Stimulated activated CD4-positive, alpha-beta T cell treated with anti-CD3 and anti-CD28 coated beads, Interleukin-4, amount 100 ng/mL, for 4 hours (primary cell): ENCODE measurements at regions not wholly inside any gene's neighbourhood (a gene's known extent, or its start where the extent isn't known, plus 50 kb on each side); places are given as distances from the start of the nearest gene placed in this dataset.

ENCODE experiments used
- DNase-seq, 2 experiments: peaks; one replicate each; pipeline ENCODE4 v3.0.0-alpha.2; 2020

DNA sequence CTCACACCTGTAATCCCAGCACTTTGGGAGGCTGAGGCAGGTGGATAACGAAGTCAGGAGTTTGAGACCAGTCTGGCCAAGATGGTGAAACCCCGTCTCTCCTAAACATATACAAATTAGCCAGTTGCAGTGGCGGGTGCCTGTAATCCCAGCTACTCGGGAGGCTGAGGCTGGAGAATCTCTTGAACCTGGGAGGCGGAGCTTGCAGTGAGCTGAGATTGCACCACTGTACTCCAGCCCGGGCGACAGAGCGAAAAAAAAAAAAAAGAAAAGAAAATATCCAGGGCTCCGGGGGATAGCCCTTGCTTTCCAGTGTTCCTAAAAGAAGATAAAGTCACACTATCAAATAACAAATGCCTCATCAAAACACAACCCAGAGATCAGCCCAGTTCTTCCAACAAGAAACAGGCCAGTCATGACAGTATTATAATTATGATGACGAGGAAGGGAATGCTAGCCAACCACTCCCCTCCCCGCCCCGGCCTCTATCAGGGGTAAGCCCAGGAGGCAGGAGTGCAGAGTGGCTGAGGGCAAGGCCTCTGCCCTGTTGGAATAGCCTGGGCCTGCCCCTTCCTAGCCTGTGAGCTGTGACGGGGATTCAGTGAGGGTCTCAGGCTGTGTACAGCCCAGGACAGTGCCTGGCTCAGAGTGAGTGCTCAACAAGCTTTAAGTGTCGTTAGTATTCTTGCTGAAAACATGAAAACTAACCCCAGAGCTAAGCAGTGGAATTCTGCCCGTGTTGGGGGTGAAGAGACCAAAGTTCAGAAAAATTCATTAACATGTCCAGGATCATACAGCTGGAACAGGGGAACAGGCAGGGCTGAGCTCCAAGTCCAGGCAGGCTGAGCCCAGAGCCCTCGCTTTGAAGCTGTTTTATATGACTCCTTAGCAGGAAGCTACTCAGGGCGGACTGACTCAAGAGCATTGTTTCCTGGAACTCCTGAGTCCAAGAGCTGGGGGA is 54.3 kb downstream of the FAM241B start:
- DNase-seq = no peak

- no peak for DNase-seq
These were observed 54.9 kb downstream of the FAM241B start for GRCh38 chr10:69684981-69685353.

DNA sequence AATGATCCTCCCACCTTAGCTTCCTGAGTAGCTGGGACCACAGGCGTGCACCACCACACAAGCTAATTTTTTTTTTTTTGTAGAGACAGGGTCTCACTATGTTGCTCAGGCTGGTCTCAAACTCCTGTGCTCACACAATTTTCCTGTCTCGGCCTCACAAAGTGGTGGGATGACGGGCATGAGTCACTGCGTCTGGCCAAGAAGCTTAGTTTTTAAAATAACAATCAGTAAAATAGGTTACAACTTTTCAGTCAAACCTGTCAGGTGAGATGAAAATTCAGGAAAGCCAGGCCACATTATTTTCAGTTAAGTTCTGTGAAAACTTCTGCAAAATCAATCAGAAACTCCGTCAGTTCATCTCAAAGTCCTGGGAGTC is 55.4 kb downstream of the FAM241B start:
- DNase-seq = no peak

DNA sequence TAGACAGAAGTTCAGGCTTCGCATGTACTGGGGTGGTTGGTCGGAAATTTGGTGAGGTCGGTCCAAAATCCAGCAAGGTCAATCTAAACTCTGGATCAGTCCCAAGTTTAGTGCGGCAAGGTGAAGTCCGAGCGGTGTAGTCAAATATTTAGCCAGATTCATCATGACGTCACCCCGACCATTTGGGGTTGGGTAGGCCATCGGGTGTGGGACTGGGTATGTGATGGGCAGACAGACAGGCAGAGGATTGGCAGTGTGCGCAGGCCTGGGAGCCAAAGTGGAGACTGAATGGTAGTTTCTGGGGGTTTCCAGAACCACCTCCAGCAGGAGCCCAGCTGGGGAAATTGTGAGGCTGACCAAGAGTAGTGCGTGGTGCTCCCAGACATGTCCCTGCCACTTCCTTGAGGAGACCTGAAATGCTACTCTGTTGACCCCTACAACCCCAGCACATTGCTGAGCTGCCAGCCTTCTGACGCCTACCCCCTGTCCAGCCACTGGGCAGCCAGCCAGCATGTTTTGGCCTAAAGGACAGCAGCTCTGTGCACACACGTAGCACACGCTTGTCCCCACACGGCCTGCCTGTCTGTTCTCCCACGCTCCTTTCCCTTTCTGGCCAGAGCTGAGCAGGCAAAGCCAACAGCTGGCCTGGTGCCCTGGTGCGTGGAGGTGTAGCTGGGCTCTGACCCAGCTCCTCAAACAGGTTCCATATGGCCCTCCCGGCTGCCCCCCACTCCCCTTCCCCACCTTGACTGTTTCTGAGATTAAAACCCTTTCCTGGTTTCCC is 55.9 kb downstream of the FAM241B start:
- DNase-seq = no peak

DNA sequence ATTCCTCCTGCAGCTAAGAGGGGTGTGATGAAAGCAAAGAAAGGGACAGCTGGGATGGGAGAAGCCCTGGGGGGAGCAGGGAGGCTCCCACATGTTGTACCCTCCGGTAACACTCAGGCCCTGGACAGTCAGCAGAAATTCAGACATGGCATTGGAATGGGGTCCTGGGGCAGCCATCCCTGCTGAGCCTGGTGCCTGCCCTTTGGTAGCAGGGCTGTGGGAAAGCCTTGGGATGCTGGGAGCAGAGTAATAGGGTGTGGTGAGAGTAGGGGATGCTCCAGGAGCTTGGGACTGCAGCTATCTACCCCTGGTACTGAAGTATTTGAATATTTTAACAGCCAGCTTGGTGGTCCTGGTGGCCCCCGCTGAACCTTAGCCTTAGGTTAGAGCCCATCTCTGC is 56.8 kb downstream of the FAM241B start:
- no peak for DNase-seq

DNA sequence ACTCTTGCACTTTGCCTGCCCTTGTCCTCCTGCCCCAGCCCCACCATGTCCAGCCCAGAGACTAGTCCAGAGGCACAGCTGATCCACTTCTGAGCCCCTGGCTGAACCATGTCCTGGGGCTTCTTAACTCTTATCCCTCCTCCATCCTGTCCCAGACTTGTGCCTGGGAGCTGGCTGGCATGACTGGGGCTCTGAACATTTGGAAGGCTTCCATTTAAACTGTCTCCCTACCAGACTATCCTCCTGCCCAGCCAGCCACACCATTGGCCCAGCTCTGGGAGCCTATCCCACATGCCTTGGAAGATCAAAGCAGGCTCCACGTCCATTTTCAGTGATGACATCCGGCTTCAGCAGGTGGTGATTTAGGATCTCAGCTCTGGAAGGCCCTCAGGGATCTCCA is 57.4 kb downstream of the FAM241B start:
- no peak for DNase-seq

- no peak for DNase-seq
These were observed 62.2 kb downstream of the FAM241B start for GRCh38 chr10:69692267-69692666.

GRCh38 chr10:69692891-69693290 is 62.8 kb downstream of the FAM241B start:
- no peak for DNase-seq

GRCh38 chr10:69693886-69694285 is 63.8 kb downstream of the FAM241B start:
- no peak for DNase-seq

DNA sequence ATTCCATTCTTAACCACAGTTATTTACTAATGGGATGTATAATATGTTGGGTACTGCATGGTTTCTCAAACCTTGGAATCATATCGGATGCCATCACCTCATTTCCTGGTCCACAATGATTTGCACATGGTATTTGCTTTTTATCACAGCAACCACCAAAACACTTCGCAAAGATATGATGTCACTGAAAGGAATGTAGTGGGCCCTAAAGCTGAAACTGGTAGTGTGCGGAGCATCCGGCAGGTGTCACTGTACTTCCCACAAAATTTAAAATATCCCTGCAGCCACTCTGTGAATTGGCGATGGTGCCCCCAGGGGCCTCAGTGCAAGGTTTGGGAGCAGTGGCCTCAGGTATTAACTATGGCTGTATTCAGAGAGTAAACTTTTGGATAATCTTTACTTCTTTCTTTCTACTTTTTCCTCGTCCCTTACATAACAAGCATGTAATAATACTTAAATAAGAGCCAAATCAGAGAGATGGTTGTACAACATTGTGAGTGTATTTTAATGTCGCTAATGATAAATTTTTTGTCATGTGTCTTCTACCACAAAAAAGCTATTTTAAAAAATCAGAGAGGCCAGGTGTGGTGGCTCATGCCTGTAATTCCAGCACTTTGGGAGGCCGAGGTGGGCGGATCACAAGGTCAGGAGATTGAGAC is 66.2 kb downstream of the FAM241B start:
- DNase-seq = no peak

DNA sequence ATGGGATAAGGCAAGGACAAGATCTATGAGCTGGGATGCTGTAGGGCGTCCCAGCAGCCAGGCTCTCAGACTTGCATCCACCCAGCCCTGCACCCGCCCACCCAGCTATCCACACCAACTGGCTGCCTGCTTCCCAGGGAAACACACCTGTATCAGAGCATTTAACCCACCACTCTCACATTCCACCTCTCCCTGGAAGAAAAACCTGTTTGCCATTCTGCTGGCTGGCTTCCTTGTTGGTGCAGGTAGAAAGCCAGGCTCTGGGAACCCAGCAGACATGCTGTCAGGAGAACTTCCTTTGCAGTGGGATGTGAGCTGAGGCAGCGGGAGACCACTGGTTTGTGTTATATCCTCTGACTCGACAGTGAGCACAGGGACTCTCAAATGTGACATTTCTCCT is 67.0 kb downstream of the FAM241B start:
- DNase-seq = no peak

- no peak for DNase-seq
These were observed 73.2 kb downstream of the FAM241B start for GRCh38 chr10:69703256-69703655.

GRCh38 chr10:69703766-69704630 is 74.0 kb downstream of the FAM241B start:
- DNase-seq = no peak

GRCh38 chr10:69709366-69709941 is 79.4 kb downstream of the FAM241B start:
- no peak for DNase-seq

- DNase-seq = no peak
These were observed 80.2 kb downstream of the FAM241B start for GRCh38 chr10:69710008-69710888.

- DNase-seq = no peak
These were observed 82.3 kb downstream of the FAM241B start for GRCh38 chr10:69712342-69712741.

GRCh38 chr10:69714572-69714971 is 84.5 kb downstream of the FAM241B start:
- no peak for DNase-seq

GRCh38 chr10:69715156-69715898 is 85.3 kb downstream of the FAM241B start:
- DNase-seq = no peak

DNA sequence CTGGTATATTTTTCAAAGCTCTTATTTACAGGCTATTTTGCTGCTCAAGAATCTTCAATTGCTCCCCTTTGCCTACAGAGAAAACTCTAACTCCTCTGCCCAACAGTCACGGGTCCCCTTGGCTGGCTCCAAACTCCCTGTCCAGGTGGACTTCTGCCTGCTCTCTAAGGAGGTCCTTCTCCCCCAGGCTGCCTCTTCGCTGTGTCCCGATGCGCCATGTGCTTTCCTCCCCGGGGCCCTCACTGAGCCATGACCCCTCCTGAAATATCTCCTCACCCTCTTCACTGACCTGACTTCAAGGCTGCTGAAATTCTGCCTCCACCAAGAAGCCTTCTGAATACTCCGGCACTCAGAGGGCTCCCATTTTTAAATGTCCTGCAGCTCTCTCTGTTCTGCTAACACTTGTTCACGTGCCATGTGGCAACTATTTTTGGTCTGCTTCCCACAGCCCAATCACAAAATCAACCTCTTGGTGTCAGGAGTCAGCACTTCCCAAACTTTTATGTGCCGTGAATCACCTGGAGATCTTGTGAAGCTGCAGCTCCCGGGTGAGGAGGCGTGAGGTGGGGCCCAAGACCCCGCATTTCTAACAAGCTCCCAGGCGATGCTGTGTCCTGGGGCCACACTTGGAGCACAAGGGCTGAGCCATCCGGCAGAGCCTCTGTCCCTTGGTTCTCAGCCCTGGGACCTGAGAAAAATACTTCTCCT is 85.7 kb upstream of the COL13A1 start:
- no peak for DNase-seq
